LNCAP (cell line): ENCODE measurements at regions not wholly inside any gene's neighbourhood (a gene's known extent, or its start where the extent isn't known, plus 50 kb on each side); places are given as distances from the start of the nearest gene placed in this dataset.

Experiments used
- TF ChIP-seq, protein P1 (sequence below): fragments of 450-650 bp; IDR thresholded peaks from 2 replicates; pipeline ENCODE4 v1.5.1; 2017; ENCODE audit warnings: mild to moderate bottlenecking

DNA sequence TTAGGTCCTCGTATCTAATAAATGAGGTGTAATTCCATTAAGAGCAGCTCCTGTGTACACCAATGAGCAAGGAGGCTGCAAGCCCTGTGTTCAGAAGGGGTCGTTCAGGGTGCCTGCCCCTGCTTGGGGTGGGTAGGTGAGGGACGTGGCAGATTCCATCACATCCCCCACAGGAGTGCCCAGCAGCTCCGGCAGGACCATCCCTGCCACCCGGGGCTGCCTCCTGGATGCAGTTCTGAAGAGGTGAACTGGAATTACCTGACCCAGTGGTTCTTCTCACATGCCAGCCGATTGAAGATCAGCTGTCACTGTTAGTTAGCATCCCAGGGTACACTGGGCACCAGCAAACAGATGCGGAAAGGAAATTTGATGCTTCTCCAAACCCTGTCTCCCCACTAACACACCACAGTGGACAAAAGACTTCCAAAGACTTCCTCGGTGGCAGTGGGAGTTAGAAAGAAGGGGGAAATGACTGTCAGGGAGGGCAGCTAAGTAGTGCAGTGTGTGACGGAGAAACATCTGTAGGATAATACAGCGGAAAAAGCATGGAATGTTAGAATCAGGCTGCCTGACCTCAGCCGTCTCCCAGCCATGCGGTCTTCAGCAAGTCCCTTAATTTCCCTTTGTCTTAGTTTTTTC lies 313.6 kb upstream of the ZMIZ1 start:
- TF ChIP-seq, protein P1, sequence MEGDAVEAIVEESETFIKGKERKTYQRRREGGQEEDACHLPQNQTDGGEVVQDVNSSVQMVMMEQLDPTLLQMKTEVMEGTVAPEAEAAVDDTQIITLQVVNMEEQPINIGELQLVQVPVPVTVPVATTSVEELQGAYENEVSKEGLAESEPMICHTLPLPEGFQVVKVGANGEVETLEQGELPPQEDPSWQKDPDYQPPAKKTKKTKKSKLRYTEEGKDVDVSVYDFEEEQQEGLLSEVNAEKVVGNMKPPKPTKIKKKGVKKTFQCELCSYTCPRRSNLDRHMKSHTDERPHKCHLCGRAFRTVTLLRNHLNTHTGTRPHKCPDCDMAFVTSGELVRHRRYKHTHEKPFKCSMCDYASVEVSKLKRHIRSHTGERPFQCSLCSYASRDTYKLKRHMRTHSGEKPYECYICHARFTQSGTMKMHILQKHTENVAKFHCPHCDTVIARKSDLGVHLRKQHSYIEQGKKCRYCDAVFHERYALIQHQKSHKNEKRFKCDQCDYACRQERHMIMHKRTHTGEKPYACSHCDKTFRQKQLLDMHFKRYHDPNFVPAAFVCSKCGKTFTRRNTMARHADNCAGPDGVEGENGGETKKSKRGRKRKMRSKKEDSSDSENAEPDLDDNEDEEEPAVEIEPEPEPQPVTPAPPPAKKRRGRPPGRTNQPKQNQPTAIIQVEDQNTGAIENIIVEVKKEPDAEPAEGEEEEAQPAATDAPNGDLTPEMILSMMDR, result no peak

- TF ChIP-seq, protein P1, result no peak
Measured at GRCh38 chr10:78755877-78756455, 312.8 kb upstream of the ZMIZ1 start.

DNA sequence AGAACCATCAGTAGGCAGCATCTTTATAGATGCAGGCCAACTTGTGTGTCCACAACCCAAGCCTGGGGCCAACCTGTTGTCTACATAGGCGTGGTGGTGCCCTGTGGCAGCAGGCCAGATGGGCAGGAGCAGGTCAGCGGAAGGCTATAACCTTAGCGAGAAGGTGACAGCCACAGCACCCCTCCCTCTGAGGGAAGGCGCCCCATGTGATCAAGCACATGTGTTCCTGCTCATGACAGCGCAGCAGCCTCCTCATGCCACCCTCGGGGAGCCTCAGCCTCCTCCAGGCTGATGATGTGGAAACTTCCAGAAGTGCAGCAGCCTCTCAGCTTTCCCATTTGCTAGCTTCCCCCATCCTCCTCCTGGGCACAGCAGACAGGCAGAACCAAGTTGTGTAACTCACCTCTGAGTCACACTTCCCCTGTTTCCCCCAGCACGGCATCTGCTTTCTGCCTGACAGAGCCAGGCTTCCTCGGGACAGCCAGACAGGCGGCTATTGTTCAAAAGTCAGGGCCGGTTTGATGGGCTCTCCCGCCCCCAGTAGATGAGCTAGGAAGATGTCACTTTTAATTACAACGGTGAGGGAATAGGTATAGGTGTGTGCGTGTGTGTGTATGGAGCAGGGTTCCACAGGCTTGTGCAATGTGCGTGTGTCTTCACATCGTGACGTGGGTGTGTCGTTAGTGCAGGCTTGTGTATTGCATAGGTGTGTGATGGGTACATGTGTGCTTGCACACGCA lies 312.0 kb upstream of the ZMIZ1 start:
- TF ChIP-seq, protein P1, result no peak

DNA sequence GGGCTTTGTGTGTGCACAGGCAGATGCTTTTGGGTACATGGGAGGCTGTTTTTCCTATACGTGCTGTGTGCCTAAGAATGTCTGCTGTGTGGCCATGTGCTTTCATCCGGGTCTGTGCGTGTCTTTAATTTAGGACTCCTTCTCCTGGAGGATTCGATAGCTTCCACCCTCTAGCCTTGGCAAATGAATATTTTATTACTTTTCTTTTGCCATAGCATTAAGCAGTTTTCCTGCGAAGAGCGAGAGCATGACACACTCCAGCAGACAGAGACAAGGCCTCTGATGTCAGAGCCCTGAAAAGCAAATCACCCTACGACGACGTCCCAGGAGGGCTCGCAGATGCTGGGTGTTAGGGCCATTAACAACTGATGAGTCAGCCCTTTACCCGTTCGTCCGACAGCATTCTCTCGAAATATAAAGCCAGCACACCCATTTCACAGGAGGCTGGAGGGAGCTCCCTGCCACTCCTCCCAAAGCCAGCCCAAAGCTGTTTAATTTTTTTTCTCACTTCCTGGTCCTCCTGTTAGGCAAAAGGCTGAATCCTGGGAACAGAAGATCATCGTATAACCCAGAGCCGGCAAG lies 311.3 kb upstream of the ZMIZ1 start:
- TF ChIP-seq, protein P1, result no peak

DNA sequence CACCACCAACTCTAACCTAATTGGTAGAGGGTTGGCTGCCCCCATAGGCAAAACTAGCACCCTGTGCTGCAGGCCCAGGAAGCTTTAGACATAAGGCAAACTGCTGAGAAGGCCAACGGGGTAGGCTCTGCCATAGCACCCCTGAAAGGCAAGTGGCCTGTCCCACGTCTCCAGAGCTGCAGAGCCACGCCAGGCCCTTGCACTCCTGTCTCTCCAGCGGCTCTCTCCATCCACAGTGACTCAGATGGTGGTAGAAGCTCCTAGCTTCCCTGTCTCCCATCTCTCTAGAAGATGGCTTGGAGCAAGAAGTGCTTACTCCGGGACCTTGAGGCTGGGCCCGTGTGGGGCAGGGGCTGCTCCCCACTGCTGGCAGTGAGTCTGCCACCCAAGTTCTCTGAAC lies 310.6 kb upstream of the ZMIZ1 start:
- TF ChIP-seq, protein P1, result no peak

DNA sequence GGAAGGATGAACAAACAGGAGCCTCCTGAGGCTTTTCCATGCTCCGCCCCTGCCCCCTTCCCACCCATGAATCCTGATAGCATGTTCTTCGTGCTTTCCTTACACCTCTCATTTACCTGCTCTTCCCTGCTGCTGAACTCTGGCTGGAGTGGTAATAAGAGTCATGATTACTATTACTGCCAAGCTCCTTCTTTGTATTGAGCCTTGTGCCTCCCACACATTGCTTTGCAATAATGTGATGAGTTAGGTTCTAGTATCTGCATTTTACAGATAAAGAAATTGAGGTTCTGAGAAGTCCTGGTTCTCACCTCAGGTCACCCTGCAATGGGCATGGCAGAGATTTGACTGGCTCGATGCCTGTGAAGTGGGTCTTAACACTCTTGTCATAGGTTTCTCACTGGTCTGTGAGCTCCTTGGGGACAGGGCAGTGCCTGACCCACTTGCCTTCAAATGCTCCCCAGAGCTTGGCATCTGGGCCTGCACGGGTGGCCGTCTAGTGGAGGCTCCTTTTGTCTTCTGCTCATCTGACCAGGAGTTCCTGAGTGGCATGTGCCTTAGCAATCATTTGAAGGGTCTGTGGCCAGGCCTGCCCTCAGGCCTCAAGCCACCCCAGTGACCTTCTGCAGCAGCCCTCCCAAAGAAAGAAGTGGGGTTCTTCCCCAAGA lies 309.2 kb upstream of the ZMIZ1 start:
- TF ChIP-seq, protein P1, result no peak
